Muscle of leg (tissue), 3 donors: ENCODE measurements at regions not wholly inside any gene's neighbourhood (a gene's known extent, or its start where the extent isn't known, plus 50 kb on each side); places are given as distances from the start of the nearest gene placed in this dataset.

Experiments
- DNase-seq: peaks from one replicate; pipeline ENCODE4 v3.0.0; 2013
- H3K27ac ChIP-seq: one replicate; pipeline ENCODE4 v1.5.1; 2013; ENCODE audit warnings: mild to moderate bottlenecking, low read length, control low read depth
- H3K27me3 ChIP-seq: one replicate; pipeline ENCODE4 v1.6.1; 2013; ENCODE audit warnings: low read length; ENCODE audit not compliant: control insufficient read depth, insufficient read depth
- H3K36me3 ChIP-seq: one replicate; pipeline ENCODE4 v1.6.1; 2013; ENCODE audit warnings: low read length; ENCODE audit not compliant: control insufficient read depth, insufficient read depth
- H3K4me1 ChIP-seq: one replicate; pipeline ENCODE4 v1.6.1; 2013; ENCODE audit warnings: low read length; ENCODE audit not compliant: control insufficient read depth, insufficient read depth
- H3K4me3 ChIP-seq: one replicate; pipeline ENCODE4 v1.5.1; 2013; ENCODE audit warnings: low read length, control low read depth
- H3K9me3 ChIP-seq: replicated peaks from 2 replicates; pipeline ENCODE4 v1.6.1; 2013; ENCODE audit warnings: low read depth, low read length; ENCODE audit not compliant: control insufficient read depth
- WGBS: methylation state at CpG from one replicate; pipeline ENCODE4 v1.1.5; 2013; ENCODE audit warnings: missing lambda C conversion rate; ENCODE audit not compliant: insufficient coverage; 5-methylcytosine and 5-hydroxymethylcytosine counted together

- no peak overlapping the region for H3K4me3 ChIP-seq
- no peak overlapping the region for H3K27ac ChIP-seq
- no peaks in the 10 kb centered on the region for H3K9me3 ChIP-seq
- WGBS: no CpG with 5 or more reads among the region's 2 CpGs
- peaks cover 11% of the 10 kb centered on the region for H3K27me3 ChIP-seq
- H3K36me3 ChIP-seq: no peaks in the 10 kb centered on the region
- H3K4me1 ChIP-seq: no peaks in the 10 kb centered on the region
- DNase-seq: no peak
Observed at GRCh38 chr3:43957553-43957952, 266.8 kb downstream of the ABHD5 start.

GRCh38 chr3:43958005-43958770 lies 267.4 kb downstream of the ABHD5 start:
- Histone ChIP-seq H3K4me1 (no peaks in the 10 kb centered on the region), H3K27ac (no peak overlapping the region), H3K9me3 (no peaks in the 10 kb centered on the region), H3K36me3 (no peaks in the 10 kb centered on the region), H3K4me3 (no peak overlapping the region), H3K27me3 (peaks cover 7% of the 10 kb centered on the region)
- 74% methylated on average over 6 of the region's 16 CpGs for WGBS
- no peak for DNase-seq

- no peak overlapping the region for H3K27ac ChIP-seq
- H3K4me3 ChIP-seq: no peak overlapping the region
- WGBS: no CpG with 5 or more reads among the region's 3 CpGs
- no peak for DNase-seq
- H3K27me3 ChIP-seq: peaks cover 7% of the 10 kb centered on the region
- H3K9me3 ChIP-seq: no peaks in the 10 kb centered on the region
- H3K4me1 ChIP-seq: no peaks in the 10 kb centered on the region
- H3K36me3 ChIP-seq: no peaks in the 10 kb centered on the region
Observed at GRCh38 chr3:43958973-43959372, 268.2 kb downstream of the ABHD5 start.

- H3K9me3 ChIP-seq: no peaks in the 10 kb centered on the region
- no peaks in the 10 kb centered on the region for H3K36me3 ChIP-seq
- DNase-seq: no peak
- no peak overlapping the region for H3K4me3 ChIP-seq
- no peak overlapping the region for H3K27ac ChIP-seq
- no peaks in the 10 kb centered on the region for H3K4me1 ChIP-seq
- 23% methylated on average over 8 of the region's 10 CpGs for WGBS
- peaks cover 7% of the 10 kb centered on the region for H3K27me3 ChIP-seq
Observed at GRCh38 chr3:43959498-43960447, 269.0 kb downstream of the ABHD5 start.

GRCh38 chr3:43960448-43960840 lies 269.7 kb downstream of the ABHD5 start:
- WGBS: 17% methylated on average over 1 of the region's 3 CpGs
- Histone ChIP-seq H3K36me3 (no peaks in the 10 kb centered on the region), H3K4me3 (no peak overlapping the region), H3K4me1 (no peaks in the 10 kb centered on the region), H3K9me3 (no peaks in the 10 kb centered on the region), H3K27me3 (peaks cover 7% of the 10 kb centered on the region), H3K27ac (no peak overlapping the region)
- peak; percentile 30 for DNase-seq

- H3K9me3 ChIP-seq: no peaks in the 10 kb centered on the region
- H3K27me3 ChIP-seq: peaks cover 9% of the 10 kb centered on the region
- no peaks in the 10 kb centered on the region for H3K36me3 ChIP-seq
- no peak overlapping the region for H3K27ac ChIP-seq
- WGBS: 90% methylated on average over 1 of the region's 2 CpGs
- DNase-seq: no peak
- H3K4me1 ChIP-seq: no peaks in the 10 kb centered on the region
- no peak overlapping the region for H3K4me3 ChIP-seq
Observed at GRCh38 chr3:43962043-43962442, 271.3 kb downstream of the ABHD5 start.

- DNase-seq: no peak
- Histone ChIP-seq H3K4me3 (no peak overlapping the region), H3K9me3 (no peaks in the 10 kb centered on the region), H3K36me3 (no peaks in the 10 kb centered on the region), H3K27ac (no peak overlapping the region), H3K27me3 (peaks cover 14% of the 10 kb centered on the region), H3K4me1 (no peaks in the 10 kb centered on the region)
- no CpG with 5 or more reads among the region's 5 CpGs for WGBS
Observed at GRCh38 chr3:43963208-43963607, 272.5 kb downstream of the ABHD5 start.

- H3K4me1 ChIP-seq: no peaks in the 10 kb centered on the region
- no peak overlapping the region for H3K4me3 ChIP-seq
- no CpG with 5 or more reads among the region's 1 CpG for WGBS
- H3K27ac ChIP-seq: no peak overlapping the region
- H3K36me3 ChIP-seq: no peaks in the 10 kb centered on the region
- H3K9me3 ChIP-seq: no peaks in the 10 kb centered on the region
- DNase-seq: no peak
- peaks cover 17% of the 10 kb centered on the region for H3K27me3 ChIP-seq
Observed at GRCh38 chr3:43964640-43965039, 273.9 kb downstream of the ABHD5 start.

GRCh38 chr3:43965656-43966055 lies 274.9 kb downstream of the ABHD5 start:
- DNase-seq: no peak
- Histone ChIP-seq H3K36me3 (no peaks in the 10 kb centered on the region), H3K4me3 (no peak overlapping the region), H3K27ac (no peak overlapping the region), H3K4me1 (no peaks in the 10 kb centered on the region), H3K9me3 (no peaks in the 10 kb centered on the region), H3K27me3 (peaks cover 17% of the 10 kb centered on the region)
- 100% methylated on average over 1 of the region's 1 CpG for WGBS

GRCh38 chr3:43966126-43966525 lies 275.4 kb downstream of the ABHD5 start:
- Histone ChIP-seq H3K36me3 (no peaks in the 10 kb centered on the region), H3K27ac (no peak overlapping the region), H3K4me3 (no peak overlapping the region), H3K9me3 (no peaks in the 10 kb centered on the region), H3K27me3 (peaks cover 17% of the 10 kb centered on the region), H3K4me1 (no peaks in the 10 kb centered on the region)
- no peak for DNase-seq
- 92% methylated on average over 3 of the region's 6 CpGs for WGBS
